ENCODE measurements at regions not wholly inside any gene's neighbourhood (a gene's known extent, or its start where the extent isn't known, plus 50 kb on each side); places are given as distances from the start of the nearest gene placed in this dataset.

GRCh38 chr2:118729760-118730159 is 117.7 kb downstream of the EN1 start:
- RAD21 ChIA-PET (ENCODE audit: unreplicated experiment): no interaction called here
- POLR2A ChIA-PET: no interaction called here
- intact Hi-C loops (cut with micrococcal nuclease; ENCODE audit: unreplicated experiment) (no loop called here), in situ Hi-C loops (cut with MboI) (no loop called here)
- ATAC-seq (no peak), FAIRE-seq (no peak), DNase-seq (ENCODE audit: low read depth, low spot score) (no peak)
- CTCF ChIA-PET: no interaction called here
- no peak overlapping the region for H3K27ac ChIP-seq (ENCODE audit: control insufficient read depth, insufficient read depth)
- no peaks in the 10 kb centered on the region for H4K20me1 ChIP-seq (ENCODE audit: control insufficient read depth, insufficient read depth)
- no peak for TF ChIP-seq FOXK2 (IDR thresholded peaks at IDR 0.05)
- H3K9ac ChIP-seq (ENCODE audit: control insufficient read depth, insufficient read depth, low read length): no peak overlapping the region
- WGBS (ENCODE audit: insufficient coverage, insufficient replicate concordance, low lambda C conversion rate, missing lambda C conversion rate): 0% methylated on average over 1 of the region's 1 CpG
- no peaks in the 10 kb centered on the region; a peak in 1 of 4 replicates for H3K27me3 ChIP-seq (replicated peaks in 1 of 2; ENCODE audit: control insufficient read depth in 2 of 2, insufficient read depth in 2 of 2, low read length in 1 of 2)
- no peaks in the 10 kb centered on the region for H3K36me3 ChIP-seq (ENCODE audit: control insufficient read depth in 2 of 2, insufficient read depth in 2 of 2, low read length in 1 of 2)
- no peak overlapping the region for H2AFZ ChIP-seq (ENCODE audit: control insufficient read depth, low read depth, low read length)
- no peaks in the 10 kb centered on the region for H3K79me2 ChIP-seq (ENCODE audit: control insufficient read depth, insufficient read depth, low read length)
- H3K4me2 ChIP-seq (ENCODE audit: control insufficient read depth, insufficient read depth): no peak overlapping the region
- no peaks in the 10 kb centered on the region for H3K9me3 ChIP-seq (replicated peaks; ENCODE audit: control insufficient read depth, insufficient read depth, low read length)
- H3K4me3 ChIP-seq: no peak overlapping the region
- SMC1A ChIA-PET (ENCODE audit: uncharacterized antibody, unreplicated experiment): no interaction called here
- no peaks in the 10 kb centered on the region for H3K4me1 ChIP-seq (ENCODE audit: control insufficient read depth, insufficient read depth, low read length)
- BruUV-seq (replicated peaks): no TSS peak

- CTCF ChIA-PET: no interaction called here
Measured at GRCh38 chr2:118728984-118729383, 118.5 kb downstream of the EN1 start.

More at GRCh38 chr2:118728984-118729383, 118.5 kb downstream of the EN1 start:
- in situ Hi-C loops (cut with MboI): no loop called here
- H3K79me2 ChIP-seq (ENCODE audit: control insufficient read depth, insufficient read depth, low read length): no peaks in the 10 kb centered on the region
- intact Hi-C loops (cut with micrococcal nuclease; ENCODE audit: unreplicated experiment): no loop called here
- H3K27ac ChIP-seq (ENCODE audit: control insufficient read depth, insufficient read depth): no peak overlapping the region
- no peaks in the 10 kb centered on the region; a peak in 1 of 4 replicates for H3K27me3 ChIP-seq (replicated peaks in 1 of 2; ENCODE audit: control insufficient read depth in 2 of 2, insufficient read depth in 2 of 2, low read length in 1 of 2)
- FAIRE-seq: no peak
- ChIA-PET SMC1A (ENCODE audit: uncharacterized antibody, unreplicated experiment) (no interaction called here), POLR2A (no interaction called here), RAD21 (ENCODE audit: unreplicated experiment) (no interaction called here)
- no peaks in the 10 kb centered on the region for H3K4me1 ChIP-seq (ENCODE audit: control insufficient read depth, insufficient read depth, low read length)
- no peak overlapping the region for H3K4me3 ChIP-seq
- ATAC-seq: no peak
- TF ChIP-seq YY1 (IDR thresholded peaks at IDR 0.05; ENCODE audit: low read depth, low read length) (no peak), IRF4 (IDR thresholded peaks at IDR 0.05; ENCODE audit: low read depth, low read length) (no peak), ZBTB40 (IDR thresholded peaks at IDR 0.05; ENCODE audit: borderline replicate concordance) (no peak), ZNF274 (IDR thresholded peaks at IDR 0.05; ENCODE audit: insufficient read depth, insufficient read length) (no peak), CBX5 (IDR thresholded peaks at IDR 0.05; ENCODE audit: low read depth) (no peak), NR2C2 (IDR thresholded peaks at IDR 0.05; ENCODE audit: borderline replicate concordance, control insufficient read depth, insufficient read length, low read depth) (no peak), MTA3 (IDR thresholded peaks at IDR 0.05; ENCODE audit: borderline replicate concordance, low read length) (no peak), TARDBP (IDR thresholded peaks at IDR 0.05; ENCODE audit: borderline replicate concordance) (no peak), IKZF2 (IDR thresholded peaks at IDR 0.05) (no peak), RAD51 (IDR thresholded peaks at IDR 0.05) (no peak), ZBED1 (IDR thresholded peaks at IDR 0.05; ENCODE audit: borderline replicate concordance) (no peak), POLR2A (IDR thresholded peaks at IDR 0.05; ENCODE audit: low read depth, low read length) (no peak)
- no TSS peak for BruUV-seq (replicated peaks)
- no peaks in the 10 kb centered on the region for H3K9me3 ChIP-seq (replicated peaks; ENCODE audit: control insufficient read depth, insufficient read depth, low read length)
- no peak overlapping the region for H3K4me2 ChIP-seq (ENCODE audit: control insufficient read depth, insufficient read depth)
- no peak overlapping the region for H2AFZ ChIP-seq (ENCODE audit: control insufficient read depth, low read depth, low read length)
- H4K20me1 ChIP-seq (ENCODE audit: control insufficient read depth, insufficient read depth): no peaks in the 10 kb centered on the region
- no peak overlapping the region for H3K9ac ChIP-seq (ENCODE audit: control insufficient read depth, insufficient read depth, low read length)
- no peaks in the 10 kb centered on the region for H3K36me3 ChIP-seq (ENCODE audit: control insufficient read depth in 2 of 2, insufficient read depth in 2 of 2, low read length in 1 of 2)
- DNase-seq (ENCODE audit: low read depth, low spot score): no peak

Measured in GM12878 (cell line).